NCI-H2081 treated with DMSO at 0.1 percent for 48 hours (cell line): ENCODE measurements at regions not wholly inside any gene's neighbourhood (a gene's known extent, or its start where the extent isn't known, plus 50 kb on each side); places are given as distances from the start of the nearest gene placed in this dataset.

ENCODE experiments used
- DNase-seq: peaks from one replicate; lab custom pipeline; 2025; lab: John Stamatoyannopoulos, UW

DNA sequence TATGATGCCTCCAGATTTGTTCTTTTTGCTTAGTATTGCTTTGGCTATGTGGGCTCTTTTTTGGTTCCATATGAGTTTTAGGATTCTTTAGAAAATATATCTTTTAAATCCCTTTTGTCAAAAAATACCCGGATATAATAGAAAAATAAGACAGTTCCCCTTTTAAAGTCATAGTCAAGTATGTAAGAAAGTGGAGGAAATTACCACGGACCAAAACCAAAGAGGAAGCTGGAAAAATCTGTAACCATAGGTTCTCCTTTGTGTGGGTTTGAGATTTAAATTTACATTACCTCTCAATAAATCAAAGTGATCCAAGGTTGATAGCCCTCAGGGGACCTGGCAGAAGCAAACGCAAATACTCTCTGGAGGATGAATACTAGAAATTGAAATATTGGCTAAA is 58.3 kb upstream of the PACRGL start:
- no peak for DNase-seq

DNA sequence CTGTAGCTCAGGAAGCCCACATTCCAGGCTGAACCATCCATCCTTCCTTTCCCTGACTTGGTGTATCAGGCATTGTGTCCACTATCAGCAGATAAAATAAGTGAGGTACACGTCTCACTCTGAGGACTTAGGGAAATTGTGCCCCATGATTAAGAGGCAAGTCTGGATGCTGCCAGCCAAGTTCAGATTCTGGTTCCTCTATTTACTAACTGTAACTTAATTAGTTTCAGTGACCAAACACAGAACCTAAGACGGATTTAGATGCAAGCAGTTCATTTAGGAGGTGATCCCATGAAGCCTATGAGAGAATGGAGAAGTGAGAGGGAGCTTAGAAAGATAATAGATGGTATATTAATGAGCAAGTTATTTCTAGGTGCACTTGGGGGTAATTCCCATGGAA is 56.6 kb upstream of the PACRGL start:
- no peak for DNase-seq

DNA sequence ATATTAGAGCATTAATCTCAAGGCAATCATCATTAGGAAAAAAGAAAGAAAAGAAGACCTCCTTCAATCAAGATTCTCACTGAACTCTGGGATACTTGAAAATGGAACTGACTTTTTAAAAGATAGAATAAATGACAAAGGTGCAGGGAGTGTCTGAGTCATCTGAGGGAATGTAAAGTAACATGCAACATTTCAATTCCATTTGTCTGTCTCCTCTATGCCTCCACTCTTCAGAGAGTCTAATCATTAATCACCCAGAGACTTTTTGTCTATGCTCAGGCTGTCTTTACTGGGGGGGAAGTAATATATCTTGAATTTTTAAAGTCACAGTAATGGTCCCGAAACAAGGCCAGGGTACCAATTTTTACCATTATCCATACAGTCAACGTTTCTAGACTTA is 55.0 kb upstream of the PACRGL start:
- DNase-seq: no peak

DNA sequence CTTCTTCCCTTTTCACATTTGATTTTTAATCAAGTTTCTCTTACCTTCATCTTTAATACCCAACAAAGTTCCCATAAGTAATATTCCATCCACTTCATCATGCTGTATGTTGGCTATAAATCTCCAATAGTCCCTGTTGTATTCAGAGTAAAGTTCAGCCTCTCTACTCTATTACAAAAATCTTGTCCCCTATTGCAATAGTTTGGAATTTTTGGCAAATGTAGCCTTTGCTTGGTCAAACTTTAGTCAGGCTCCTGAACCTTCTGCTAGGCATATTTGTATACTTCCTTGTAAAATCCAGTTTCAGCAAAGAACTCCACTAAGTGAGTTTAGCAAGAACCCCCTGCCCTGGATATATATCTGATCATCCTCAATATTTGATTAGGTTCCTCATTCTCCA is 54.0 kb upstream of the PACRGL start:
- no peak for DNase-seq
